H1 (cell line): ENCODE measurements at regions not wholly inside any gene's neighbourhood (a gene's known extent, or its start where the extent isn't known, plus 50 kb on each side); places are given as distances from the start of the nearest gene placed in this dataset.

Experiments used
- BACH1 ChIP-seq: IDR thresholded peaks from 2 replicates; pipeline ENCODE4 v1.6.1; 2012; ENCODE audit warnings: low read length, improper control_type of control experiment
- CHD2 ChIP-seq: IDR thresholded peaks from 2 replicates; pipeline ENCODE4 v1.6.1; 2012; ENCODE audit warnings: low read length, improper control_type of control experiment
- CTCF ChIP-seq, 3 experiments: IDR thresholded peaks; 1 replicate in 2 of 3; 2 replicates in 1 of 3; pipeline versions ENCODE4 v1.5.1 to v1.6.1; 2011; ENCODE audit warnings: low read length in 3 of 3, mild to moderate bottlenecking in 3 of 3, inconsistent platforms in 2 of 3, low read depth in 1 of 3, moderate library complexity in 1 of 3; ENCODE audit not compliant: insufficient read depth in 1 of 3; ENCODE audit errors: control extremely low read depth in 1 of 3

GRCh38 chr16:85194307-85195270 is 82.3 kb upstream of the CIBAR2 start (continued):
- no peak for TF ChIP-seq CHD2
- TF ChIP-seq CTCF (IDR thresholded peaks at IDR 0.05; ENCODE audit: control extremely low read depth in 1 of 3, insufficient read depth in 1 of 3, low read depth in 1 of 3, low read length in 3 of 3): no peak
- no peak for TF ChIP-seq BACH1
